Cardiac muscle cell (in vitro differentiated cells and primary cell): ENCODE measurements at regions not wholly inside any gene's neighbourhood (a gene's known extent, or its start where the extent isn't known, plus 50 kb on each side); places are given as distances from the start of the nearest gene placed in this dataset.
A peak's percentile ranks its signal among the peaks of the same experiment; 100 is the strongest.

Source experiments
- DNase-seq, 2 donors: peaks; one replicate each; pipeline versions ENCODE4 v3.0.0 to v3.0.0-alpha.2; 2010 to 2017; ENCODE audit warnings: low read depth in 1 of 2, low spot score in 1 of 2
- H3K27ac ChIP-seq: fragments of 200-600 bp; sonication (generic); 2 replicates; pipeline ENCODE4 v1.5.1; 2016
- H3K27me3 ChIP-seq: fragments of 200-600 bp; sonication (generic); 2 replicates; pipeline ENCODE4 v1.6.0; 2016; ENCODE audit warnings: control low read depth
- H3K36me3 ChIP-seq: fragments of 200-600 bp; sonication (generic); 2 replicates; pipeline ENCODE4 v1.5.1; 2016; ENCODE audit warnings: control low read depth
- H3K4me1 ChIP-seq: fragments of 200-600 bp; sonication (generic); 2 replicates; pipeline ENCODE4 v1.8.1; 2017; ENCODE audit warnings: low read depth, mild to moderate bottlenecking, mixed run types
- H3K4me3 ChIP-seq: fragments of 200-600 bp; sonication (generic); 2 replicates; pipeline ENCODE4 v1.5.1; 2016; ENCODE audit warnings: mild to moderate bottlenecking
- H3K9me3 ChIP-seq: fragments of 200-600 bp; sonication (generic); 2 replicates; pipeline ENCODE4 v1.5.1; 2017; ENCODE audit warnings: low read depth, mild to moderate bottlenecking, control low read depth
- CTCF ChIP-seq: IDR thresholded peaks from 2 replicates; pipeline ENCODE4 v1.5.1; 2012; ENCODE audit warnings: low read depth, mild to moderate bottlenecking, low read length

- H3K4me3 ChIP-seq = no peak overlapping the region
- H3K4me1 ChIP-seq = no peaks in the 10 kb centered on the region
- DNase-seq = no peak
- no peaks in the 10 kb centered on the region for H3K9me3 ChIP-seq
- H3K36me3 ChIP-seq = no peaks in the 10 kb centered on the region
- no peak overlapping the region for H3K27ac ChIP-seq
- no peak for TF ChIP-seq CTCF
- peaks cover 6% of the 10 kb centered on the region for H3K27me3 ChIP-seq
These were observed 68.6 kb upstream of the SRRM4 start for GRCh38 chr12:118912697-118913270.

- TF ChIP-seq CTCF = no peak
- no peak for DNase-seq
- no peaks in the 10 kb centered on the region for H3K27me3 ChIP-seq
These were observed 59.6 kb upstream of the SRRM4 start for GRCh38 chr12:118921761-118922160.

GRCh38 chr12:118922405-118922804 is 58.9 kb upstream of the SRRM4 start:
- no peaks in the 10 kb centered on the region for H3K4me1 ChIP-seq
- TF ChIP-seq CTCF = no peak
- H3K36me3 ChIP-seq = no peaks in the 10 kb centered on the region
- H3K27ac ChIP-seq = no peak overlapping the region
- no peaks in the 10 kb centered on the region for H3K9me3 ChIP-seq
- no peak overlapping the region for H3K4me3 ChIP-seq
- DNase-seq = peak in 1 of 2 donors; percentile 69
- no peaks in the 10 kb centered on the region for H3K27me3 ChIP-seq

More at GRCh38 chr12:118921761-118922160, 59.6 kb upstream of the SRRM4 start:
- H3K9me3 ChIP-seq = no peaks in the 10 kb centered on the region
- no peaks in the 10 kb centered on the region for H3K4me1 ChIP-seq
- H3K4me3 ChIP-seq = no peak overlapping the region
- H3K27ac ChIP-seq = no peak overlapping the region
- H3K36me3 ChIP-seq = no peaks in the 10 kb centered on the region

GRCh38 chr12:118925407-118925806 is 55.9 kb upstream of the SRRM4 start:
- no peaks in the 10 kb centered on the region for H3K36me3 ChIP-seq
- no peak overlapping the region for H3K4me3 ChIP-seq
- DNase-seq = no peak
- peaks cover 3% of the 10 kb centered on the region for H3K27me3 ChIP-seq
- no peak for TF ChIP-seq CTCF
- H3K9me3 ChIP-seq = no peaks in the 10 kb centered on the region
- H3K4me1 ChIP-seq = no peaks in the 10 kb centered on the region
- H3K27ac ChIP-seq = no peak overlapping the region

GRCh38 chr12:118925826-118926225 is 55.5 kb upstream of the SRRM4 start:
- H3K27ac ChIP-seq = no peak overlapping the region
- H3K36me3 ChIP-seq = no peaks in the 10 kb centered on the region
- no peak for TF ChIP-seq CTCF
- no peaks in the 10 kb centered on the region for H3K4me1 ChIP-seq
- H3K4me3 ChIP-seq = no peak overlapping the region
- no peak for DNase-seq
- H3K27me3 ChIP-seq = peaks cover 3% of the 10 kb centered on the region
- no peaks in the 10 kb centered on the region for H3K9me3 ChIP-seq
